HFFc6 (cell line): ENCODE measurements at regions not wholly inside any gene's neighbourhood (a gene's known extent, or its start where the extent isn't known, plus 50 kb on each side); places are given as distances from the start of the nearest gene placed in this dataset.

Source experiments
- DNase-seq: peaks from one replicate; pipeline ENCODE4 v3.0.0-alpha.2; 2018
- H3K27ac Mint-ChIP-seq: 2 replicates; pipeline ENCODE4 v1.8.0; 2020; ENCODE audit warnings: mild to moderate bottlenecking, mixed read lengths
- H3K27me3 Mint-ChIP-seq: 2 replicates; pipeline ENCODE4 v1.8.0; 2021; ENCODE audit warnings: mild to moderate bottlenecking, moderate library complexity, mixed read lengths; ENCODE audit not compliant: insufficient read depth
- H3K36me3 Mint-ChIP-seq: 2 replicates; pipeline ENCODE4 v1.8.0; 2021; ENCODE audit warnings: low read depth, mixed read lengths
- H3K4me1 Mint-ChIP-seq: 2 replicates; pipeline ENCODE4 v1.8.0; 2020; ENCODE audit warnings: low read depth, mixed read lengths
- H3K4me3 Mint-ChIP-seq: 2 replicates; pipeline ENCODE4 v1.8.0; 2020; ENCODE audit warnings: mild to moderate bottlenecking, moderate library complexity, mixed read lengths
- H3K9me3 Mint-ChIP-seq: 2 replicates; pipeline ENCODE4 v1.8.0; 2020; ENCODE audit warnings: mild to moderate bottlenecking, mixed read lengths
- CTCF ChIP-seq: fragments of 200-600 bp; sonication (generic); IDR thresholded peaks from 2 replicates; pipeline ENCODE4 v1.5.0; 2021; ENCODE audit warnings: antibody characterized with exemption, mild to moderate bottlenecking

GRCh38 chr11:134837166-134837886, 425.3 kb upstream of the B3GAT1 start:
- DNase-seq = no peak
- H3K36me3 Mint-ChIP-seq = peaks cover 5% of the 10 kb centered on the region; the same call in 1 of the 2 replicates
- H3K27ac Mint-ChIP-seq = no peak overlapping the region
- no peaks in the 10 kb centered on the region; the same call in 1 of the 2 replicates for H3K27me3 Mint-ChIP-seq
- H3K9me3 Mint-ChIP-seq = peaks cover 70% of the 10 kb centered on the region
- TF ChIP-seq CTCF = no peak
- H3K4me1 Mint-ChIP-seq = no peaks in the 10 kb centered on the region
- no peak overlapping the region for H3K4me3 Mint-ChIP-seq

DNA sequence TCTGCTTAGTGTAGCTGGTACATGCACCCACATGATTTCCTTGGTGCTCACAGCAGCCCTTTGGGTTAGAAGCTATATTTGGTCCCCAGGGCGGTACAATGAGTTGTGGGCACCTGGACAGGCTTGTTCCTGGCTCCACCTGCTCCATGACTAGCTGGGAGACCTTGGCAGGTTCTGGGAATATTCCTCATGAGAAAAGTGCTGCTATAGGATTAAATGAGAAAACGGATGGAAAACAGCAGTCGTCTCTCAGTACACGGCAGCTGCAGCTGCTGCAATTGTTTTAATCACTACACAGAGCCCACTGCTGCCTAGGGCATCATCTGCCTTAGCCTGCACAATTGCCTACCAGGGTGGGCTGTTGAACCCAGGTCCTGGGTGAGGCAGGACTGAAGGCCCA, 424.5 kb upstream of the B3GAT1 start:
- peaks cover 62% of the 10 kb centered on the region for H3K9me3 Mint-ChIP-seq
- DNase-seq = no peak
- H3K27ac Mint-ChIP-seq = no peak overlapping the region
- no peaks in the 10 kb centered on the region for H3K4me1 Mint-ChIP-seq
- H3K4me3 Mint-ChIP-seq = no peak overlapping the region
- TF ChIP-seq CTCF = no peak
- peaks cover 5% of the 10 kb centered on the region; the same call in 1 of the 2 replicates for H3K36me3 Mint-ChIP-seq
- no peaks in the 10 kb centered on the region; the same call in 1 of the 2 replicates for H3K27me3 Mint-ChIP-seq

GRCh38 chr11:134835561-134835960, 423.5 kb upstream of the B3GAT1 start:
- Mint-ChIP-seq H3K27ac (no peak overlapping the region), H3K4me1 (no peaks in the 10 kb centered on the region), H3K4me3 (no peak overlapping the region), H3K36me3 (peaks cover 5% of the 10 kb centered on the region; the same call in 1 of the 2 replicates), H3K27me3 (no peaks in the 10 kb centered on the region; the same call in 1 of the 2 replicates), H3K9me3 (peaks cover 55% of the 10 kb centered on the region)
- DNase-seq = no peak
- TF ChIP-seq CTCF = no peak

GRCh38 chr11:134830312-134830711, 418.3 kb upstream of the B3GAT1 start:
- TF ChIP-seq CTCF = no peak
- DNase-seq = no peak
- no peak overlapping the region for H3K4me3 Mint-ChIP-seq
- H3K4me1 Mint-ChIP-seq = no peaks in the 10 kb centered on the region
- H3K36me3 Mint-ChIP-seq = peaks cover 5% of the 10 kb centered on the region; the same call in 1 of the 2 replicates
- no peak overlapping the region for H3K27ac Mint-ChIP-seq
- peaks cover 49% of the 10 kb centered on the region for H3K9me3 Mint-ChIP-seq
- no peaks in the 10 kb centered on the region; the same call in 1 of the 2 replicates for H3K27me3 Mint-ChIP-seq

DNA sequence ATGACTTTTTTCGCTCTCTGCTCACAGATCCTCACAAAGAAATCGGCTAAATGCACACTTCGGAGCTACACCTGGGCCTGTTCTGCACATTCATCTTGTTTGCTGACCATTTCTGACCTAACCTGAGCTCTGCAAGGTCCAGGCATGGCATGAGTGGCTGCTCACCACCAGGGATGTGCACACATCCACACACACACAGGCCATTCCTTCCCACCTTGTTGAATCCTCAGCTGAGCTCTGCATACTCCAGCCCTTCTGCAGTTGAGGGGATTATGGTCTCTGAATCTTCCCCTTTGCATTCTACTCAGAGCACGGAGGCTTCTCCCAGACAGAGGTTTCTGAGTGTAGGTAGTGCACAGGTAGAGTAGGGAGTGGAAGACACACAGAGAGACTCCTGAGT, 411.9 kb upstream of the B3GAT1 start:
- no peak overlapping the region for H3K27ac Mint-ChIP-seq
- TF ChIP-seq CTCF = no peak
- no peaks in the 10 kb centered on the region for H3K4me1 Mint-ChIP-seq
- no peak for DNase-seq
- peaks cover 7% of the 10 kb centered on the region; the same call in 1 of the 2 replicates for H3K36me3 Mint-ChIP-seq
- H3K9me3 Mint-ChIP-seq = peaks cover 54% of the 10 kb centered on the region
- no peak overlapping the region for H3K4me3 Mint-ChIP-seq
- H3K27me3 Mint-ChIP-seq = peaks cover 1% of the 10 kb centered on the region; the same call in 1 of the 2 replicates
